IPS-20b (cell line): ENCODE measurements at regions not wholly inside any gene's neighbourhood (a gene's known extent, or its start where the extent isn't known, plus 50 kb on each side); places are given as distances from the start of the nearest gene placed in this dataset.
"Not testable (repeated sequence)": the region's sequence is repeated elsewhere in the genome, so short reads cannot be mapped to it uniquely, and the experiment has no call there.

Experiments used
- H3K27ac ChIP-seq: one replicate; pipeline ENCODE4 v1.5.1; 2013; ENCODE audit warnings: low read length
- H3K27me3 ChIP-seq: 2 replicates; pipeline ENCODE4 v1.6.1; 2013; ENCODE audit warnings: mild to moderate bottlenecking, low read length, inconsistent platforms; ENCODE audit not compliant: insufficient read depth
- H3K36me3 ChIP-seq: 2 replicates; pipeline ENCODE4 v1.6.1; 2013; ENCODE audit warnings: low read depth, mild to moderate bottlenecking, inconsistent platforms, low read length, moderate library complexity; ENCODE audit not compliant: insufficient read depth
- H3K4me1 ChIP-seq: 2 replicates; pipeline ENCODE4 v1.6.1; 2013; ENCODE audit warnings: mild to moderate bottlenecking, control low read depth, inconsistent platforms, low read length, moderate library complexity; ENCODE audit not compliant: insufficient read depth
- H3K4me3 ChIP-seq: 2 replicates; pipeline ENCODE4 v1.5.1; 2013; ENCODE audit warnings: mild to moderate bottlenecking, low read length, inconsistent platforms
- H3K9ac ChIP-seq: 2 replicates; pipeline ENCODE4 v1.6.1; 2013; ENCODE audit warnings: low read depth, mild to moderate bottlenecking, inconsistent platforms, low read length, moderate library complexity
- H3K9me3 ChIP-seq: 2 replicates; pipeline ENCODE4 v1.6.1; 2013; ENCODE audit warnings: mild to moderate bottlenecking, low read depth, low read length, inconsistent platforms; ENCODE audit not compliant: insufficient read depth

- H3K9me3 ChIP-seq, result no peaks in the 10 kb centered on the region
- H3K27ac ChIP-seq, result no peak overlapping the region
- no peaks in the 10 kb centered on the region for H3K4me1 ChIP-seq
- no peak overlapping the region for H3K9ac ChIP-seq
- peaks cover 19% of the 10 kb centered on the region; the same call in 1 of the 2 replicates for H3K27me3 ChIP-seq
- no peaks in the 10 kb centered on the region for H3K36me3 ChIP-seq
- no peak overlapping the region for H3K4me3 ChIP-seq
These were observed 557.2 kb downstream of the KCTD12 start for GRCh38 chr13:76329004-76329403.

GRCh38 chr13:76326343-76326742 is 559.9 kb downstream of the KCTD12 start:
- H3K27ac ChIP-seq, result no peak overlapping the region
- no peaks in the 10 kb centered on the region; the same call in 1 of the 2 replicates for H3K27me3 ChIP-seq
- no peaks in the 10 kb centered on the region for H3K9me3 ChIP-seq
- H3K36me3 ChIP-seq, result no peaks in the 10 kb centered on the region
- H3K4me3 ChIP-seq, result no peak overlapping the region
- no peaks in the 10 kb centered on the region for H3K4me1 ChIP-seq
- H3K9ac ChIP-seq, result no peak overlapping the region

GRCh38 chr13:76319921-76320320 is 566.3 kb downstream of the KCTD12 start:
- no peaks in the 10 kb centered on the region for H3K4me1 ChIP-seq
- H3K9me3 ChIP-seq, result no peaks in the 10 kb centered on the region
- no peaks in the 10 kb centered on the region; the same call in 1 of the 2 replicates for H3K27me3 ChIP-seq
- no peak overlapping the region for H3K9ac ChIP-seq
- H3K4me3 ChIP-seq, result no peak overlapping the region
- no peaks in the 10 kb centered on the region for H3K36me3 ChIP-seq
- H3K27ac ChIP-seq, result no peak overlapping the region

DNA sequence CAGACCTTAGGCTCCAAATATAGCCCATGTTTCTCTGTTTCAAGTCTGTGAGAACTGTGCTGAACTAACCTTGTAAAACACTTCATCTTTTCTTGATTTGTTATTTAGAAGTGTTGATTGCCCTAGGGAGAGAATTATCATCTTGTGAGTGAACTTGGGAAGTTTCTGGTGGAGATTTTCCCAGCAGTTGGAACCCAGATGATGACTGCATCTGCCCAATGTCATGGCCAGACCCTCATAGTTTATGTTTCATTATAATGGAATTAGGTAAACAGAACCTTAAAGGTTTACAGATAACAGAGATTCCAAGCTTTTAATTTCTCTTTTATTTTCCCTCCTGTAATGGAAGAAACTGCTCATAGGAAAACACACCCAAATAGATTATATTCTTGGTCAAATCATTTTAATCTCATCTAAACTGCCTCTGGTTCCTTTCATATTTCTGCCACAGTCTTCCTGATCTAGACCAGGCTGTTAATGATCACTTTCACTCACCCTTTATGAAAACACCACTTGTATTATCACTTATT is 569.1 kb downstream of the KCTD12 start:
- H3K9me3 ChIP-seq, result no peaks in the 10 kb centered on the region

GRCh38 chr13:76314495-76314894 is 571.7 kb downstream of the KCTD12 start:
- no peaks in the 10 kb centered on the region for H3K9me3 ChIP-seq
- no peak overlapping the region for H3K4me3 ChIP-seq
- no peaks in the 10 kb centered on the region for H3K36me3 ChIP-seq
- no peak overlapping the region for H3K9ac ChIP-seq
- no peaks in the 10 kb centered on the region for H3K27me3 ChIP-seq
- no peaks in the 10 kb centered on the region for H3K4me1 ChIP-seq
- H3K27ac ChIP-seq, result no peak overlapping the region

More for the DNA sequence above, 569.1 kb downstream of the KCTD12 start:
- no peaks in the 10 kb centered on the region for H3K36me3 ChIP-seq
- no peak overlapping the region for H3K27ac ChIP-seq
- H3K4me1 ChIP-seq, result no peaks in the 10 kb centered on the region
- H3K27me3 ChIP-seq, result no peaks in the 10 kb centered on the region
- no peak overlapping the region for H3K4me3 ChIP-seq
- no peak overlapping the region for H3K9ac ChIP-seq

GRCh38 chr13:76307142-76307541 is 579.1 kb downstream of the KCTD12 start:
- Histone ChIP-seq H3K9me3 (no peaks in the 10 kb centered on the region), H3K36me3 (no peaks in the 10 kb centered on the region), H3K9ac (no peak overlapping the region), H3K27ac (no peak overlapping the region), H3K4me1 (no peaks in the 10 kb centered on the region), H3K27me3 (no peaks in the 10 kb centered on the region), H3K4me3 (no peak overlapping the region)

- H3K9me3 ChIP-seq, result no peaks in the 10 kb centered on the region
- H3K9ac ChIP-seq, result no peak overlapping the region
- H3K27ac ChIP-seq, result no peak overlapping the region
- H3K27me3 ChIP-seq, result no peaks in the 10 kb centered on the region
- no peaks in the 10 kb centered on the region for H3K36me3 ChIP-seq
- no peaks in the 10 kb centered on the region for H3K4me1 ChIP-seq
- H3K4me3 ChIP-seq, result no peak overlapping the region
These were observed 585.5 kb downstream of the KCTD12 start for GRCh38 chr13:76300688-76301087.

DNA sequence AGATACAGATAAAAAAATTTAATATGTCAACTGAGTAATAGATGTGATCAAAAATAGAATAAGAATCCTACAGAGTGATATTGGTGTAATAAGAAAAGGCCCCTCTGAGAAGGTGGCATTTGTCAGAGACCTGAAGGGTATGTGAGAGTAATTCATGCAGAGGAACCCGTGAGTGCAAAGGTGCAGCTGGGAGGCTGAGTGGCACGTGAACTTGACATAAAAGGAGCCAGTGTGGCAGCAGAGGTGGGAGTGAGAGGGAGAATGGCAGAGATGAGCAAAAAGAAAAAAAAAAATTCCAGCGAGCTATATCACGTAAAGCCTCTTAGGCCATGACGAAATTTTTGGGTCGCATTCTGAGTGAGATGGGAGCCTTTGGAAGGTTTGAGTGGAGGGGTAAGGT is 588.9 kb downstream of the KCTD12 start:
- Histone ChIP-seq H3K27ac (no peak overlapping the region), H3K9ac (no peak overlapping the region), H3K27me3 (no peaks in the 10 kb centered on the region), H3K4me3 (no peak overlapping the region), H3K4me1 (no peaks in the 10 kb centered on the region), H3K36me3 (no peaks in the 10 kb centered on the region), H3K9me3 (no peaks in the 10 kb centered on the region)

GRCh38 chr13:76296751-76297150 is 589.5 kb downstream of the KCTD12 start:
- H3K9ac ChIP-seq, result no peak overlapping the region
- no peaks in the 10 kb centered on the region for H3K9me3 ChIP-seq
- H3K27me3 ChIP-seq, result no peaks in the 10 kb centered on the region
- H3K4me3 ChIP-seq, result no peak overlapping the region
- no peak overlapping the region for H3K27ac ChIP-seq
- no peaks in the 10 kb centered on the region for H3K4me1 ChIP-seq
- H3K36me3 ChIP-seq, result no peaks in the 10 kb centered on the region

- H3K4me3 ChIP-seq, H3K9me3 ChIP-seq, H3K36me3 ChIP-seq: not testable (repeated sequence)
These were observed 591.2 kb downstream of the KCTD12 start for GRCh38 chr13:76295020-76295419.

DNA sequence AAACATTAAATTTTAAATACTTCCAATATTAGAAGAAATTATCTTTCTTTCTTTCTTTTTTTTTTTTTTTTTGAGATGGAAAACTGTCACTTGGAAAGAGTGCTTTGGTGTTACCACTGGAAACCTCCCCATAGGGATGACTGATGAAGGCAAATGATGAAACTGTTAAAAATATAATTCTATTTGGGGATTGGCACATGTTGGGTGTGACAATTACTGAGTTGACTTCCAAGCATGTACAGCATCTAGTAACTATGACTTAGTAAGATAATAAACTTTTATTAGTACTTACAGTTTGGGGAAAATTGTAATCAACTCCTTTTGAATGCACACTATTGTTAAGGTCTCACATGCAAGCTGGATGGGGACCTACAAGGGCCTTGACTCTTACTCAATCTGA is 592.5 kb downstream of the KCTD12 start:
- Histone ChIP-seq H3K27me3 (no peaks in the 10 kb centered on the region), H3K4me3 (no peak overlapping the region), H3K36me3 (no peaks in the 10 kb centered on the region), H3K4me1 (peaks cover 8% of the 10 kb centered on the region; the same call in 1 of the 2 replicates), H3K9ac (no peak overlapping the region), H3K27ac (no peak overlapping the region), H3K9me3 (no peaks in the 10 kb centered on the region)

More at GRCh38 chr13:76295020-76295419, 591.2 kb downstream of the KCTD12 start:
- not testable (repeated sequence) for H3K9ac ChIP-seq, H3K27me3 ChIP-seq, H3K4me1 ChIP-seq, H3K27ac ChIP-seq

- Histone ChIP-seq H3K36me3 (no peaks in the 10 kb centered on the region), H3K27me3 (no peaks in the 10 kb centered on the region), H3K9ac (no peak overlapping the region), H3K9me3 (no peaks in the 10 kb centered on the region), H3K4me1 (peaks cover 8% of the 10 kb centered on the region; the same call in 1 of the 2 replicates), H3K4me3 (no peak overlapping the region), H3K27ac (no peak overlapping the region)
These were observed 592.9 kb downstream of the KCTD12 start for GRCh38 chr13:76293346-76293745.
